Endothelial cell of umbilical vein (primary cell): ENCODE measurements at regions not wholly inside any gene's neighbourhood (a gene's known extent, or its start where the extent isn't known, plus 50 kb on each side); places are given as distances from the start of the nearest gene placed in this dataset.

Source experiments
- BruUV-seq: library from RNA; stranded (reverse); fragments of 400-500 nt; replicated peaks from 2 replicates; lab custom pipeline; 2021; lab: Mats Ljungman, UMichigan
- CTCF ChIA-PET: fragments of 300-600, 350-600 bp; sonication (Branson Sonifier 250); formaldehyde crosslinking; loops from one replicate; lab custom pipeline; 2021; ENCODE audit warnings: antibody characterized with exemption, inconsistent platforms; lab: Charles Lee
- POLR2A ChIA-PET: fragments of 300-600, 350-600 bp; sonication (Branson Sonifier 250); formaldehyde crosslinking; loops from one replicate; lab custom pipeline; 2021; ENCODE audit warnings: antibody characterized with exemption, inconsistent platforms; lab: Charles Lee
- DNase-seq: peaks from one replicate; pipeline ENCODE4 v3.0.0-alpha.2; 2011; ENCODE audit warnings: low read depth, low spot score
- FAIRE-seq: peaks from 2 replicates; lab custom pipeline; 2011; peaks lifted over from hg19 to GRCh38; lab: Jason Lieb, UNC
- H2AFZ ChIP-seq: 2 replicates; pipeline ENCODE4 v1.6.0; 2012; ENCODE audit warnings: low read depth, low read length, control low read depth, inconsistent platforms
- H3K27ac ChIP-seq: 2 replicates; pipeline ENCODE4 v1.5.1; 2011; ENCODE audit warnings: low read depth, mild to moderate bottlenecking, control low read depth, low read length, moderate library complexity; ENCODE audit not compliant: insufficient read depth
- H3K27me3 ChIP-seq, 2 experiments: 2 replicates each; pipeline versions ENCODE4 v1.6.0 to v1.6.1; 2011; ENCODE audit warnings: low read length in 2 of 2, mixed read lengths in 1 of 2; ENCODE audit not compliant: control insufficient read depth in 2 of 2, insufficient read depth in 2 of 2
- H3K36me3 ChIP-seq, 2 experiments: 2 replicates in 1 of 2; 3 replicates in 1 of 2; pipeline ENCODE4 v1.5.1; 2011; ENCODE audit warnings: low read length in 2 of 2, mild to moderate bottlenecking in 1 of 2, moderate library complexity in 1 of 2; ENCODE audit not compliant: control insufficient read depth in 2 of 2, insufficient read depth in 2 of 2; ENCODE audit errors: extremely low read depth in 1 of 2
- H3K4me1 ChIP-seq: 3 replicates; pipeline ENCODE4 v1.5.1; 2011; ENCODE audit warnings: mild to moderate bottlenecking, low read length; ENCODE audit not compliant: control insufficient read depth, insufficient read depth; ENCODE audit errors: extremely low read depth
- H3K4me2 ChIP-seq: 2 replicates; pipeline ENCODE4 v1.6.1; 2011; ENCODE audit warnings: low read length, control low read depth, mixed read lengths; ENCODE audit not compliant: insufficient read depth
- H3K4me3 ChIP-seq, 3 experiments: fragments of 200-600 bp in 1 of 3; sonication (generic), shearing (Covaris generic) in 1 of 3; replicated peaks in 1 of 3; 2 replicates each; pipeline ENCODE4 v1.5.1; 2011 to 2016; ENCODE audit warnings: control low read depth in 3 of 3, low read length in 3 of 3, mild to moderate bottlenecking in 2 of 3, inconsistent platforms in 1 of 3, low read depth in 1 of 3, moderate library complexity in 1 of 3; ENCODE audit not compliant: insufficient read depth in 1 of 3
- H3K79me2 ChIP-seq: 2 replicates; pipeline ENCODE4 v1.6.0; 2012; ENCODE audit warnings: low read length, inconsistent platforms; ENCODE audit not compliant: control insufficient read depth, insufficient read depth
- H3K9ac ChIP-seq: replicated peaks from 2 replicates; pipeline ENCODE3; 2011; ENCODE audit warnings: low read length, control low read depth; ENCODE audit not compliant: insufficient read depth; ENCODE audit errors: extremely low read depth
- H3K9me1 ChIP-seq: replicated peaks from 3 replicates; pipeline ENCODE4 v1.6.0; 2011; ENCODE audit warnings: mild to moderate bottlenecking, low read length; ENCODE audit not compliant: control insufficient read depth, insufficient read depth; ENCODE audit errors: extremely low read depth
- H3K9me3 ChIP-seq: replicated peaks from 2 replicates; pipeline ENCODE4 v1.5.1; 2012; ENCODE audit warnings: low read length, inconsistent platforms; ENCODE audit not compliant: control insufficient read depth, insufficient read depth
- H4K20me1 ChIP-seq: replicated peaks from 2 replicates; pipeline ENCODE3; 2011; ENCODE audit warnings: mild to moderate bottlenecking, low read length; ENCODE audit not compliant: control insufficient read depth, insufficient read depth; ENCODE audit errors: extremely low read depth
- EZH2 ChIP-seq: IDR thresholded peaks from 2 replicates; pipeline ENCODE4 v1.6.1; 2012; ENCODE audit warnings: borderline replicate concordance, low read depth, mild to moderate bottlenecking, moderate library complexity, low read length, inconsistent platforms; ENCODE audit not compliant: severe bottlenecking
- FOS ChIP-seq: IDR thresholded peaks from 2 replicates; pipeline ENCODE4 v1.6.1; 2011; ENCODE audit warnings: mild to moderate bottlenecking, low read length, moderate library complexity, borderline replicate concordance; ENCODE audit not compliant: insufficient read depth
- GATA2 ChIP-seq: IDR thresholded peaks from 2 replicates; pipeline ENCODE4 v1.7.0; 2011; ENCODE audit warnings: low read depth, mild to moderate bottlenecking, moderate library complexity, mixed read lengths, low read length; ENCODE audit not compliant: insufficient read length, insufficient read depth
- JUN ChIP-seq: IDR thresholded peaks from 2 replicates; pipeline ENCODE4 v1.6.1; 2011; ENCODE audit warnings: borderline replicate concordance, low read depth; ENCODE audit not compliant: insufficient read length, insufficient read depth
- MYC ChIP-seq: IDR thresholded peaks from one replicate; pipeline ENCODE4 v1.6.1; 2011; ENCODE audit warnings: mild to moderate bottlenecking, low read depth, low read length
- POLR2A ChIP-seq: IDR thresholded peaks from 2 replicates; pipeline ENCODE4 v1.6.1; 2012; ENCODE audit warnings: low read depth, mild to moderate bottlenecking, control low read depth, low read length
- POLR2AphosphoS5 ChIP-seq: IDR thresholded peaks from 2 replicates; pipeline ENCODE4 v1.6.1; 2012; ENCODE audit warnings: low read depth, mild to moderate bottlenecking, control low read depth, low read length, moderate library complexity; ENCODE audit not compliant: insufficient read depth
- dilution Hi-C: fragments of 300-500 bp; cut with MboI; formaldehyde crosslinking; loops from one replicate; pipeline ENCODE4 v1.15.0; 2019; ENCODE audit warnings: low sequenced_read_pairs; ENCODE audit not compliant: extremely low pct_ligation_motif_present
- intact Hi-C: fragments of 100-400 bp; cut with micrococcal nuclease; formaldehyde crosslinking; loops from one replicate; pipeline ENCODE4 v1.10.0; 2022
- TF ChIP-seq, protein P1 (sequence below): IDR thresholded peaks from 2 replicates; pipeline ENCODE4 v1.6.1; 2011; ENCODE audit not compliant: insufficient read depth, insufficient read length
- TF ChIP-seq, protein P2 (sequence below), 2 donors: IDR thresholded peaks; 1 replicate in 1 of 2; 2 replicates in 1 of 2; pipeline ENCODE4 v1.5.1; 2011; ENCODE audit warnings: low read length in 2 of 2, mild to moderate bottlenecking in 2 of 2, moderate library complexity in 2 of 2, control low read depth in 1 of 2, inconsistent platforms in 1 of 2, low read depth in 1 of 2; ENCODE audit not compliant: insufficient read depth in 1 of 2; ENCODE audit errors: extremely low read depth in 1 of 2

- Histone ChIP-seq H3K9me1 (no peaks in the 10 kb centered on the region), H3K4me2 (no peak overlapping the region), H3K27ac (no peak overlapping the region), H3K4me3 (no peak overlapping the region), H3K4me1 (peaks cover 5% of the 10 kb centered on the region), H3K9ac (no peak overlapping the region), H3K79me2 (no peaks in the 10 kb centered on the region), H2AFZ (no peak overlapping the region), H3K9me3 (no peaks in the 10 kb centered on the region), H4K20me1 (no peaks in the 10 kb centered on the region), H3K36me3 (no peaks in the 10 kb centered on the region), H3K27me3 (no peaks in the 10 kb centered on the region)
- POLR2A ChIA-PET: no interaction called here
- CTCF ChIA-PET: interaction anchor here (1.1 to 3.6 kb wide), 2 partner anchors 87 to 240 kb away, joined by 3 to 14 read pairs; no protein-coding TSS in a partner anchor
- dilution Hi-C loops (no loop called here), intact Hi-C loops (no loop called here)
- FAIRE-seq: no peak
- no TSS peak for BruUV-seq
- no peak for TF ChIP-seq MYC
- TF ChIP-seq EZH2: no peak
- TF ChIP-seq, protein P1, sequence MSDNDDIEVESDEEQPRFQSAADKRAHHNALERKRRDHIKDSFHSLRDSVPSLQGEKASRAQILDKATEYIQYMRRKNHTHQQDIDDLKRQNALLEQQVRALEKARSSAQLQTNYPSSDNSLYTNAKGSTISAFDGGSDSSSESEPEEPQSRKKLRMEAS: no peak
- no peak for TF ChIP-seq GATA2
- no peak for DNase-seq
Measured at GRCh38 chr12:47311010-47311409, 231.3 kb upstream of the AMIGO2 start.

DNA sequence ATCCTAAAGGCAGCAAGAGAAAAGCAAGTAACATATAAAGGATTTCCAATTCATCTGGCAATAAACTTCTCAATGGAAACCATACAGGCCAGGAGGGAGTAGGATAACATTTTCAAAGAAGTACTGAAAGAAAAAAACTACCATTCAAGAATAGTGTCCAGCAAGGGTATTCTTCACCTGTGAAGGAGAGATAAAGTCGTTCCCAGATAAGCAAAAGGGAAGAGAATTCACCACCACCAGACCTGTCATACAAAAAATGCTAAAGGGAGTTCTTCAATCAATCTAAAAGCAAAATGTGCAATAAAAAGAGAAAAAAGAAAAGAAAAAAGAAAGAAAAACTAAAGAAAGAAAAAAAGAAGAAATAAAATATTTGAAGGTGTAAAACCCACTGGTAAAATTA lies 228.9 kb upstream of the AMIGO2 start:
- no peaks in the 10 kb centered on the region for H3K36me3 ChIP-seq

More for the DNA sequence above, 228.9 kb upstream of the AMIGO2 start:
- ChIA-PET CTCF (interaction anchor here (1.0 to 3.6 kb wide), 2 partner anchors 89 to 276 kb away, joined by 3 to 14 read pairs; no protein-coding TSS in a partner anchor), POLR2A (no interaction called here)
- Histone ChIP-seq H4K20me1 (no peaks in the 10 kb centered on the region), H3K9me3 (no peaks in the 10 kb centered on the region), H3K79me2 (no peaks in the 10 kb centered on the region), H3K9me1 (no peaks in the 10 kb centered on the region), H3K9ac (no peak overlapping the region), H3K4me2 (no peak overlapping the region), H3K27ac (no peak overlapping the region), H3K27me3 (no peaks in the 10 kb centered on the region), H3K4me3 (no peak overlapping the region), H3K4me1 (no peaks in the 10 kb centered on the region), H2AFZ (no peak overlapping the region)
- dilution Hi-C loops: no loop called here
- FAIRE-seq: no peak
- DNase-seq: no peak
- no TSS peak for BruUV-seq
- TF ChIP-seq JUN (no peak), EZH2 (no peak), POLR2AphosphoS5 (no peak), FOS (no peak), POLR2A (no peak), MYC (no peak)
- TF ChIP-seq, protein P1: no peak
- TF ChIP-seq, protein P2, sequence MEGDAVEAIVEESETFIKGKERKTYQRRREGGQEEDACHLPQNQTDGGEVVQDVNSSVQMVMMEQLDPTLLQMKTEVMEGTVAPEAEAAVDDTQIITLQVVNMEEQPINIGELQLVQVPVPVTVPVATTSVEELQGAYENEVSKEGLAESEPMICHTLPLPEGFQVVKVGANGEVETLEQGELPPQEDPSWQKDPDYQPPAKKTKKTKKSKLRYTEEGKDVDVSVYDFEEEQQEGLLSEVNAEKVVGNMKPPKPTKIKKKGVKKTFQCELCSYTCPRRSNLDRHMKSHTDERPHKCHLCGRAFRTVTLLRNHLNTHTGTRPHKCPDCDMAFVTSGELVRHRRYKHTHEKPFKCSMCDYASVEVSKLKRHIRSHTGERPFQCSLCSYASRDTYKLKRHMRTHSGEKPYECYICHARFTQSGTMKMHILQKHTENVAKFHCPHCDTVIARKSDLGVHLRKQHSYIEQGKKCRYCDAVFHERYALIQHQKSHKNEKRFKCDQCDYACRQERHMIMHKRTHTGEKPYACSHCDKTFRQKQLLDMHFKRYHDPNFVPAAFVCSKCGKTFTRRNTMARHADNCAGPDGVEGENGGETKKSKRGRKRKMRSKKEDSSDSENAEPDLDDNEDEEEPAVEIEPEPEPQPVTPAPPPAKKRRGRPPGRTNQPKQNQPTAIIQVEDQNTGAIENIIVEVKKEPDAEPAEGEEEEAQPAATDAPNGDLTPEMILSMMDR (IDR thresholded peaks at IDR 0.05; ENCODE audit: extremely low read depth in 1 of 2, insufficient read depth in 1 of 2, low read depth in 1 of 2, low read length in 2 of 2): no peak
- intact Hi-C loops: loop anchor here (1.0 to 5.0 kb wide), 3 partner anchors 89 to 966 kb away; partner anchors contain the start of genes AMIGO2 and PCED1B
